ENCODE measurements at regions not wholly inside any gene's neighbourhood (a gene's known extent, or its start where the extent isn't known, plus 50 kb on each side); places are given as distances from the start of the nearest gene placed in this dataset.

GRCh38 chr2:64243081-64244036 is 99.1 kb upstream of the PELI1 start:
- Histone ChIP-seq H3K4me1 (ENCODE audit: insufficient read depth) (peaks cover 3% of the 10 kb centered on the region), H3K27ac (no peak overlapping the region), H2AFZ (no peak overlapping the region), H3K36me3 (replicated peaks; ENCODE audit: insufficient read depth, low read depth) (no peaks in the 10 kb centered on the region), H3K79me2 (no peaks in the 10 kb centered on the region), H4K20me1 (ENCODE audit: insufficient read depth, poor library complexity, severe bottlenecking) (no peaks in the 10 kb centered on the region), H3K9me2 (replicated peaks; ENCODE audit: insufficient read depth) (no peaks in the 10 kb centered on the region), H3K4me2 (no peak overlapping the region), H3K27me3 (no peaks in the 10 kb centered on the region), H3K4me3 (no peak overlapping the region), H3K9me3 (ENCODE audit: low read depth) (no peaks in the 10 kb centered on the region)
- DNase-seq (ENCODE audit: low spot score), result no peak
- TF ChIP-seq EZH2 (IDR thresholded peaks at IDR 0.05; ENCODE audit: borderline replicate concordance) (no peak), EZH2phosphoT487 (IDR thresholded peaks at IDR 0.05; ENCODE audit: low read depth, severe bottlenecking, unreplicated experiment) (no peak), CTCF (IDR thresholded peaks at IDR 0.05; ENCODE audit: poor library complexity) (no peak)
- 83% methylated on average over 2 of the region's 2 CpGs for WGBS (ENCODE audit: low lambda C conversion rate, missing lambda C conversion rate)

- Histone ChIP-seq H3K79me2 (no peaks in the 10 kb centered on the region), H2AFZ (no peak overlapping the region), H3K27ac (no peak overlapping the region), H3K9me3 (ENCODE audit: low read depth) (no peaks in the 10 kb centered on the region), H3K4me3 (no peak overlapping the region), H3K4me1 (ENCODE audit: insufficient read depth) (peaks cover 3% of the 10 kb centered on the region), H3K9me2 (replicated peaks; ENCODE audit: insufficient read depth) (no peaks in the 10 kb centered on the region), H3K27me3 (no peaks in the 10 kb centered on the region), H4K20me1 (ENCODE audit: insufficient read depth, poor library complexity, severe bottlenecking) (no peaks in the 10 kb centered on the region), H3K4me2 (no peak overlapping the region), H3K36me3 (replicated peaks; ENCODE audit: insufficient read depth, low read depth) (no peaks in the 10 kb centered on the region)
- 100% methylated on average over 1 of the region's 1 CpG for WGBS (ENCODE audit: low lambda C conversion rate, missing lambda C conversion rate)
- TF ChIP-seq CTCF (IDR thresholded peaks at IDR 0.05; ENCODE audit: poor library complexity), result no peak
- no peak for TF ChIP-seq EZH2 (IDR thresholded peaks at IDR 0.05; ENCODE audit: borderline replicate concordance)
- DNase-seq (ENCODE audit: low spot score), result no peak
Observed at GRCh38 chr2:64244037-64244416, 99.8 kb upstream of the PELI1 start.

GRCh38 chr2:64245631-64246030 is 101.4 kb upstream of the PELI1 start:
- DNase-seq (ENCODE audit: low spot score), result no peak
- Histone ChIP-seq H3K36me3 (replicated peaks; ENCODE audit: insufficient read depth, low read depth) (no peaks in the 10 kb centered on the region), H3K9me2 (replicated peaks; ENCODE audit: insufficient read depth) (no peaks in the 10 kb centered on the region), H4K20me1 (ENCODE audit: insufficient read depth, poor library complexity, severe bottlenecking) (no peaks in the 10 kb centered on the region), H3K4me3 (no peak overlapping the region), H3K4me1 (ENCODE audit: insufficient read depth) (peaks cover 3% of the 10 kb centered on the region), H3K4me2 (no peak overlapping the region), H3K9me3 (ENCODE audit: low read depth) (no peaks in the 10 kb centered on the region), H3K79me2 (no peaks in the 10 kb centered on the region), H3K27ac (no peak overlapping the region), H2AFZ (no peak overlapping the region), H3K27me3 (no peaks in the 10 kb centered on the region)
- 61% methylated on average over 4 of the region's 4 CpGs for WGBS (ENCODE audit: low lambda C conversion rate, missing lambda C conversion rate)
- TF ChIP-seq CTCF (IDR thresholded peaks at IDR 0.05; ENCODE audit: poor library complexity) (no peak), EZH2 (IDR thresholded peaks at IDR 0.05; ENCODE audit: borderline replicate concordance) (no peak), EZH2phosphoT487 (IDR thresholded peaks at IDR 0.05; ENCODE audit: low read depth, severe bottlenecking, unreplicated experiment) (no peak)
